K562 (cell line): ENCODE measurements at regions not wholly inside any gene's neighbourhood (a gene's known extent, or its start where the extent isn't known, plus 50 kb on each side); places are given as distances from the start of the nearest gene placed in this dataset.

Source experiments
- ATAC-seq: fragments of 200-7000 bp; cut with Tn5 transposase; 3 replicates; pipeline ENCODE4 v1.9.1; 2020; ENCODE audit warnings: moderate library complexity
- BruUV-seq: library from RNA; stranded (reverse); fragments of 400-500 nt; replicated peaks from 2 replicates; lab custom pipeline; 2021; lab: Mats Ljungman, UMichigan
- CTCF ChIA-PET: fragments of 300-600 bp; formaldehyde crosslinking; extraction: SDS; loops from one replicate; lab custom pipeline; 2021; ENCODE audit warnings: low intra/inter-chr PET ratio; lab: Yijun Ruan, JAX
- POLR2A ChIA-PET: fragments of 300-600, 350-650 bp; sonication (Branson Sonifier 250); formaldehyde crosslinking; extraction: SDS; loops from one replicate; lab custom pipeline; 2021; ENCODE audit warnings: antibody characterized with exemption, inconsistent platforms; lab: Yijun Ruan, JAX
- DNase-seq, 4 experiments: peaks; one replicate each; pipeline versions ENCODE4 v3.0.0 to v3.0.0-alpha.2; 2011 to 2018; ENCODE audit warnings: low spot score in 3 of 4, mixed read lengths in 3 of 4; ENCODE audit errors: extremely low read depth in 1 of 4
- FAIRE-seq: peaks from 2 replicates; lab custom pipeline; 2011; peaks lifted over from hg19 to GRCh38; lab: Jason Lieb, UNC
- H2AFZ ChIP-seq: 2 replicates; pipeline ENCODE4 v1.6.0; 2011; ENCODE audit warnings: low read depth, low read length, control low read depth, inconsistent platforms
- H3K27ac ChIP-seq: fragments of 200-600 bp; 3 replicates; pipeline ENCODE4 v1.8.0; 2011; ENCODE audit warnings: low read depth, mild to moderate bottlenecking, control low read depth, inconsistent platforms, low read length, moderate library complexity, mixed read lengths; ENCODE audit errors: extremely low read depth
- H3K27me3 ChIP-seq, 2 experiments: fragments of 300-600 bp in 1 of 2; 2 replicates in 1 of 2; 3 replicates in 1 of 2; pipeline versions ENCODE4 v1.6.0 to v1.8.0; 2011; ENCODE audit warnings: inconsistent platforms in 2 of 2, low read length in 2 of 2, mild to moderate bottlenecking in 1 of 2, mixed read lengths in 1 of 2, moderate library complexity in 1 of 2; ENCODE audit not compliant: control insufficient read depth in 2 of 2, insufficient read depth in 2 of 2
- H3K36me3 ChIP-seq: fragments of 300-600 bp; 3 replicates; pipeline ENCODE4 v1.8.0; 2011; ENCODE audit warnings: mild to moderate bottlenecking, low read length, inconsistent platforms; ENCODE audit not compliant: control insufficient read depth, insufficient read depth
- H3K4me1 ChIP-seq, 2 experiments: fragments of 200-600 bp in 1 of 2; replicated peaks in 1 of 2; 2 replicates in 1 of 2; 3 replicates in 1 of 2; pipeline versions ENCODE4 v1.5.1 to v1.8.0; 2011; ENCODE audit warnings: inconsistent platforms in 2 of 2, low read length in 2 of 2, mild to moderate bottlenecking in 1 of 2, mixed read lengths in 1 of 2, moderate library complexity in 1 of 2; ENCODE audit not compliant: control insufficient read depth in 2 of 2, insufficient read depth in 2 of 2
- H3K4me2 ChIP-seq: 2 replicates; pipeline ENCODE4 v1.6.1; 2011; ENCODE audit warnings: low read length, control low read depth, inconsistent platforms, mixed read lengths; ENCODE audit not compliant: insufficient read depth
- H3K4me3 ChIP-seq: fragments of 200-600 bp; sonication (generic), shearing (Covaris generic); 2 replicates; pipeline ENCODE4 v1.5.1; 2016; ENCODE audit warnings: control low read depth, inconsistent platforms
- H3K79me2 ChIP-seq: fragments of 200-600 bp; 3 replicates; pipeline ENCODE4 v1.8.0; 2011; ENCODE audit warnings: low read length, inconsistent platforms; ENCODE audit not compliant: control insufficient read depth, insufficient read depth
- H3K9ac ChIP-seq, 2 experiments: 2 replicates each; pipeline versions ENCODE4 v1.6.0 to v1.6.1; 2011; ENCODE audit warnings: low read depth in 2 of 2, low read length in 2 of 2, control low read depth in 1 of 2, inconsistent platforms in 1 of 2, mild to moderate bottlenecking in 1 of 2, mixed read lengths in 1 of 2; ENCODE audit not compliant: insufficient read depth in 1 of 2
- H3K9me1 ChIP-seq: one replicate; pipeline ENCODE4 v1.6.0; 2011; ENCODE audit warnings: inconsistent platforms, mild to moderate bottlenecking, low read length, moderate library complexity; ENCODE audit not compliant: control insufficient read depth, insufficient read depth
- H3K9me3 ChIP-seq: replicated peaks from 2 replicates; pipeline ENCODE4 v1.5.1; 2011; ENCODE audit warnings: low read depth, low read length, inconsistent platforms; ENCODE audit not compliant: control insufficient read depth, insufficient read depth
- H4K20me1 ChIP-seq: replicated peaks from 2 replicates; pipeline ENCODE4 v1.6.1; 2011; ENCODE audit warnings: low read length, inconsistent platforms, mixed read lengths; ENCODE audit not compliant: control insufficient read depth, insufficient read depth
- ATF1 ChIP-seq, 2 experiments: fragments of 450-650 bp in 1 of 2; IDR thresholded peaks; 2 replicates each; pipeline ENCODE4 v1.6.1; 2016; ENCODE audit warnings: missing compliant biosample characterization in 1 of 2, missing genetic modification characterization in 1 of 2
- BCLAF1 ChIP-seq, 2 experiments: fragments of 450-650 bp in 1 of 2; IDR thresholded peaks; 2 replicates each; pipeline ENCODE4 v1.6.1; 2011 to 2017; ENCODE audit warnings: low read depth in 2 of 2, antibody characterized with exemption in 1 of 2, borderline replicate concordance in 1 of 2, low read length in 1 of 2, mild to moderate bottlenecking in 1 of 2, mixed read lengths in 1 of 2; ENCODE audit not compliant: control insufficient read depth in 1 of 2
- CBX2 ChIP-seq: fragments of 200-600 bp; sonication (generic); IDR thresholded peaks from one replicate; pipeline ENCODE4 v1.6.1; 2012; ENCODE audit warnings: mild to moderate bottlenecking, low read length, inconsistent platforms; ENCODE audit not compliant: insufficient read depth, poor library complexity, severe bottlenecking
- CHCHD3 ChIP-seq: fragments of 250-450 bp; sonication (Bioruptor Pico); IDR thresholded peaks from 2 replicates; pipeline ENCODE4 v2.1.2; 2022; ENCODE audit warnings: mild to moderate bottlenecking
- GMEB1 ChIP-seq: fragments of 250-450 bp; sonication (Bioruptor Pico); IDR thresholded peaks from 2 replicates; pipeline ENCODE4 v1.4.0; 2020; ENCODE audit warnings: mild to moderate bottlenecking
- HCFC1 ChIP-seq: IDR thresholded peaks from 2 replicates; pipeline ENCODE4 v1.6.1; 2012; ENCODE audit warnings: low read depth, low read length, improper control_type of control experiment
- HDAC2 ChIP-seq: fragments of 450-650 bp; IDR thresholded peaks from 2 replicates; pipeline ENCODE4 v1.6.1; 2016; ENCODE audit warnings: mild to moderate bottlenecking
- MXD1 ChIP-seq: fragments of 250-450 bp; sonication (Bioruptor Pico); IDR thresholded peaks from 2 replicates; pipeline ENCODE4 v1.8.0; 2021; ENCODE audit warnings: borderline replicate concordance, mild to moderate bottlenecking, moderate library complexity; ENCODE audit not compliant: poor library complexity, severe bottlenecking
- MYC ChIP-seq, 2 experiments: fragments of 250-450 bp in 1 of 2; sonication (Bioruptor Pico) in 1 of 2; IDR thresholded peaks; 2 replicates each; pipeline versions ENCODE4 v1.5.1 to v1.6.1; 2012 to 2021; ENCODE audit warnings: low read depth in 2 of 2, borderline replicate concordance in 1 of 2, improper control_type of control experiment in 1 of 2, low read length in 1 of 2, mild to moderate bottlenecking in 1 of 2, moderate library complexity in 1 of 2
- PHF21A ChIP-seq: fragments of 450-650 bp; IDR thresholded peaks from 2 replicates; pipeline ENCODE4 v1.6.1; 2017; ENCODE audit warnings: low read depth, borderline replicate concordance
- SMAD2 ChIP-seq: fragments of 150-350 bp; IDR thresholded peaks from 2 replicates; pipeline ENCODE4 v1.6.1; 2014; ENCODE audit warnings: low read depth, mild to moderate bottlenecking, low read length
- STAT5A ChIP-seq: IDR thresholded peaks from 2 replicates; pipeline ENCODE4 v1.6.1; 2012; ENCODE audit warnings: low read length, inconsistent platforms, borderline replicate concordance
- ZBTB7A ChIP-seq: IDR thresholded peaks from 2 replicates; pipeline ENCODE4 v1.6.1; 2011; ENCODE audit warnings: low read depth, mild to moderate bottlenecking, low read length, moderate library complexity, borderline replicate concordance; ENCODE audit not compliant: control insufficient read depth
- ZNF253 ChIP-seq: fragments of 250-450 bp; sonication (Bioruptor Pico); conservative IDR thresholded peaks from 2 replicates; pipeline ENCODE4 v1.6.1; 2021; ENCODE audit warnings: mild to moderate bottlenecking
- ZNF324 ChIP-seq: fragments of 250-450 bp; sonication (Bioruptor Pico); IDR thresholded peaks from 2 replicates; pipeline ENCODE4 v1.4.0; 2020; ENCODE audit warnings: mild to moderate bottlenecking
- WGBS: fragments of 100-300 bp; shearing (Covaris generic); methylation state at CpG from one replicate; pipeline ENCODE4 v1.1.6; 2016; ENCODE audit warnings: low coverage, mixed read lengths; ENCODE audit not compliant: insufficient coverage; ENCODE audit errors: missing lambda C conversion rate; 5-methylcytosine and 5-hydroxymethylcytosine counted together
- in situ Hi-C: fragments of 300-500 bp; cut with MboI; formaldehyde crosslinking; loops from 4 replicates; pipeline ENCODE4 v1.15.0; 2018; ENCODE audit warnings: inconsistent platforms, mixed read lengths
- intact Hi-C: fragments of 100-400 bp; cut with micrococcal nuclease; formaldehyde crosslinking; loops from 2 replicates; pipeline ENCODE4 v1.14.2; 2022
- TF ChIP-seq, protein P1 (sequence below): sonication (generic); IDR thresholded peaks from 2 replicates; pipeline ENCODE4 v1.6.1; 2016

DNA sequence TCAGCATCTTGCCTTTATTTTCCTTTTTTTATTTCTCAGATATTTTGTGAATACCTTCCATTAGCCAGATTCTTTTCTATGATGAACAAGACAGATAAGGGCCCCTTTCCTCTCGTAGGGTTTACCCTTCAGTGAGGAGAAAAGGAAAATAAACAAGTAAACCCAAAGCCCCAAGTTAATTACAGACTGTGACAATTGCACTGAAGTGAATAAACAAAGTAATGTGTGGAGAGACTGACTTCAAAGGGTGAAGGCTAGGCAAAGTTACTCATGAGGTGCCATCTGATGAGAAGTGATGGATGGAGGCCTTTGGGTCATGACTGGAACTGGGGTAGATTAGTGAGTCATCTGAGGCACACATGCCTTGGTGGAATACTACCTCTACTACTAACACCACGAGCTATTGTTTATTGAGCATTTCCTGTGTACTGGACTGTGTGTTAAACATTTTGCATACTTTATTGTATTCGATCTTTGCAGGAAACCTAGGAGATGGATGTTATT is 143.4 kb upstream of the PRICKLE1 start:
- Histone ChIP-seq H3K4me1 (no peaks in the 10 kb centered on the region), H3K36me3 (no peaks in the 10 kb centered on the region), H3K4me3 (no peak overlapping the region), H3K9me1 (no peaks in the 10 kb centered on the region), H3K27me3 (no peaks in the 10 kb centered on the region), H3K4me2 (no peak overlapping the region), H4K20me1 (no peaks in the 10 kb centered on the region), H3K79me2 (no peaks in the 10 kb centered on the region), H3K9ac (no peak overlapping the region), H3K27ac (no peak overlapping the region), H2AFZ (no peak overlapping the region), H3K9me3 (no peaks in the 10 kb centered on the region)
- WGBS: 0% methylated on average over 3 of the region's 3 CpGs
- CTCF ChIA-PET: no interaction called here
- intact Hi-C loops: no loop called here
- no peak for ATAC-seq
- FAIRE-seq: no peak
- POLR2A ChIA-PET: no interaction called here
- no TSS peak for BruUV-seq
- in situ Hi-C loops: no loop called here
- no peak for DNase-seq
- TF ChIP-seq ZBTB7A (no peak), HCFC1 (no peak), STAT5A (no peak), ATF1 (CRISPR knock-in tag; IDR thresholded peaks at IDR 0.05) (no peak), ATF1 (tag; IDR thresholded peaks at IDR 0.05) (no peak), ZNF324 (CRISPR knock-in tag) (no peak), MXD1 (no peak), SMAD2 (no peak), PHF21A (no peak), CBX2 (no peak), GMEB1 (no peak), MYC (IDR thresholded peaks at IDR 0.05; ENCODE audit: low read depth, low read length) (no peak), MYC (CRISPR knock-in tag; IDR thresholded peaks at IDR 0.05; ENCODE audit: borderline replicate concordance, low read depth) (no peak), ZNF253 (no peak), HDAC2 (no peak), CHCHD3 (CRISPR knock-in tag) (no peak), BCLAF1 (IDR thresholded peaks at IDR 0.05; ENCODE audit: borderline replicate concordance in 1 of 2, control insufficient read depth in 1 of 2, low read depth in 2 of 2, low read length in 1 of 2) (no peak)
- TF ChIP-seq, protein P1, sequence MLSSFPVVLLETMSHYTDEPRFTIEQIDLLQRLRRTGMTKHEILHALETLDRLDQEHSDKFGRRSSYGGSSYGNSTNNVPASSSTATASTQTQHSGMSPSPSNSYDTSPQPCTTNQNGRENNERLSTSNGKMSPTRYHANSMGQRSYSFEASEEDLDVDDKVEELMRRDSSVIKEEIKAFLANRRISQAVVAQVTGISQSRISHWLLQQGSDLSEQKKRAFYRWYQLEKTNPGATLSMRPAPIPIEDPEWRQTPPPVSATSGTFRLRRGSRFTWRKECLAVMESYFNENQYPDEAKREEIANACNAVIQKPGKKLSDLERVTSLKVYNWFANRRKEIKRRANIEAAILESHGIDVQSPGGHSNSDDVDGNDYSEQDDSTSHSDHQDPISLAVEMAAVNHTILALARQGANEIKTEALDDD: no peak
